PC-3 (cell line): ENCODE measurements at regions not wholly inside any gene's neighbourhood (a gene's known extent, or its start where the extent isn't known, plus 50 kb on each side); places are given as distances from the start of the nearest gene placed in this dataset.
A peak's percentile ranks its signal among the peaks of the same experiment; 100 is the strongest.

ENCODE experiments used
- ATAC-seq: fragments of 200-7000 bp; cut with Tn5 transposase; 2 replicates; pipeline ENCODE4 v1.9.1; 2020; ENCODE audit warnings: mild to moderate bottlenecking, moderate library complexity
- BruUV-seq: library from RNA; stranded (reverse); fragments of 400-500 nt; replicated peaks from 2 replicates; lab custom pipeline; 2021; lab: Mats Ljungman, UMichigan
- CTCF ChIA-PET: fragments of 300-600 bp; sonication (Branson Sonifier 250); formaldehyde crosslinking; loops from one replicate; lab custom pipeline; 2022; ENCODE audit warnings: antibody characterized with exemption; lab: Charles Lee
- POLR2A ChIA-PET: fragments of 300-600 bp; sonication (Branson Sonifier 250); formaldehyde crosslinking; loops from one replicate; lab custom pipeline; 2022; ENCODE audit warnings: antibody characterized with exemption; ENCODE audit not compliant: unreplicated experiment; lab: Charles Lee
- DNase-seq: peaks from one replicate; pipeline ENCODE4 v3.0.0-alpha.2; 2015
- H2AFZ ChIP-seq: fragments of 300-600 bp; sonication (generic); 2 replicates; pipeline ENCODE4 v1.6.0; 2016; ENCODE audit warnings: antibody characterized with exemption, low read length
- H3F3A ChIP-seq: fragments of 300-600 bp; sonication (generic); one replicate; pipeline ENCODE4 v1.6.0; 2017; ENCODE audit warnings: antibody characterized with exemption, low read length, control low read depth, mild to moderate bottlenecking; ENCODE audit not compliant: unreplicated experiment
- H3K27ac ChIP-seq: fragments of 300-600 bp; sonication (generic); 2 replicates; pipeline ENCODE4 v1.5.1; 2016; ENCODE audit warnings: mild to moderate bottlenecking, low read length
- H3K27me3 ChIP-seq: fragments of 300-600 bp; sonication (generic); 2 replicates; pipeline ENCODE4 v1.6.1; 2016; ENCODE audit warnings: low read length, mixed read lengths
- H3K36me3 ChIP-seq: fragments of 300-600 bp; sonication (generic); 2 replicates; pipeline ENCODE4 v1.6.1; 2016; ENCODE audit warnings: low read depth, mixed run types, low read length, mixed read lengths
- H3K4me1 ChIP-seq: fragments of 300-600 bp; sonication (generic); 2 replicates; pipeline ENCODE4 v1.5.1; 2016; ENCODE audit warnings: low read length; ENCODE audit not compliant: insufficient read depth
- H3K4me2 ChIP-seq: fragments of 300-600 bp; sonication (generic); 2 replicates; pipeline ENCODE4 v1.6.0; 2016; ENCODE audit warnings: low read length
- H3K4me3 ChIP-seq: fragments of 300-600 bp; sonication (generic); 2 replicates; pipeline ENCODE4 v1.5.1; 2016; ENCODE audit warnings: mild to moderate bottlenecking, low read length, mixed read lengths
- H3K79me2 ChIP-seq: fragments of 300-600 bp; sonication (generic); 2 replicates; pipeline ENCODE4 v1.6.1; 2017; ENCODE audit warnings: low read length, mixed read lengths
- H3K9ac ChIP-seq: fragments of 300-600 bp; sonication (generic); 2 replicates; pipeline ENCODE4 v1.6.0; 2016; ENCODE audit warnings: mild to moderate bottlenecking, low read length
- H3K9me2 ChIP-seq: fragments of 300-600 bp; sonication (generic); replicated peaks from 2 replicates; pipeline ENCODE4 v1.6.1; 2016; ENCODE audit warnings: mixed run types, low read length, mixed read lengths
- H3K9me3 ChIP-seq: fragments of 300-600 bp; sonication (generic); 2 replicates; pipeline ENCODE4 v1.6.1; 2016; ENCODE audit warnings: low read length, mixed read lengths
- H4K20me1 ChIP-seq: fragments of 300-600 bp; sonication (generic); 2 replicates; pipeline ENCODE4 v1.6.1; 2016; ENCODE audit warnings: low read length, mixed read lengths
- CTCF ChIP-seq: fragments of 300-600 bp; sonication (generic); conservative IDR thresholded peaks from 2 replicates; pipeline ENCODE4 v1.5.1; 2017; ENCODE audit warnings: antibody characterized with exemption, low read depth, mild to moderate bottlenecking, low read length
- EZH2 ChIP-seq: fragments of 300-600 bp; sonication (generic); IDR thresholded peaks from one replicate; pipeline ENCODE4 v1.6.1; 2017; ENCODE audit warnings: antibody characterized with exemption, mild to moderate bottlenecking, low read length; ENCODE audit not compliant: unreplicated experiment
- EZH2phosphoT487 ChIP-seq: fragments of 300-600 bp; sonication (generic); IDR thresholded peaks from 2 replicates; pipeline ENCODE4 v1.6.1; 2018; ENCODE audit warnings: mild to moderate bottlenecking, antibody characterized with exemption, low read length, borderline replicate concordance
- intact Hi-C: fragments of 100-400 bp; cut with micrococcal nuclease; formaldehyde crosslinking; loops from 2 replicates; pipeline ENCODE4 v1.9.0; 2023

- H3K9ac ChIP-seq: no peak overlapping the region
- no TSS peak for BruUV-seq
- ChIA-PET POLR2A (interaction anchor here (0.6 to 0.7 kb wide), 3 partner anchors 41 to 517 kb away, joined by 3 to 4 read pairs (median 3); no protein-coding TSS in a partner anchor), CTCF (no interaction called here)
- DNase-seq (no peak), ATAC-seq (peak; percentile 14; the same call in 1 of the 2 replicates)
- H3K4me2 ChIP-seq: peak overlapping the region; percentile 38
- no peaks in the 10 kb centered on the region for H3K27me3 ChIP-seq
- peaks cover 19% of the 10 kb centered on the region for H3K4me1 ChIP-seq
- H3K9me3 ChIP-seq: no peaks in the 10 kb centered on the region
- H3K79me2 ChIP-seq: no peaks in the 10 kb centered on the region
- no peak overlapping the region for H3K27ac ChIP-seq
- no peak overlapping the region for H3K4me3 ChIP-seq
- H4K20me1 ChIP-seq: no peaks in the 10 kb centered on the region
- no peaks in the 10 kb centered on the region for H3K36me3 ChIP-seq
- TF ChIP-seq CTCF (no peak), EZH2 (no peak), EZH2phosphoT487 (no peak)
- no peak overlapping the region for H2AFZ ChIP-seq
- intact Hi-C loops: loop anchor here (5.0 kb wide), 1 partner anchor 53 kb away; no protein-coding TSS in a partner anchor
- no peaks in the 10 kb centered on the region for H3K9me2 ChIP-seq
- no peaks in the 10 kb centered on the region for H3F3A ChIP-seq
Measured at GRCh38 chr5:81820318-81820636, 69.4 kb upstream of the SSBP2 start.

- Histone ChIP-seq H3K9ac (no peak overlapping the region), H2AFZ (0 out of 2 replicates have a peak overlapping the region, but pooled peaks have one; percentile 41), H3K4me1 (peaks cover 14% of the 10 kb centered on the region), H4K20me1 (no peaks in the 10 kb centered on the region), H3K9me3 (no peaks in the 10 kb centered on the region), H3K4me3 (no peak overlapping the region), H3K36me3 (no peaks in the 10 kb centered on the region), H3F3A (no peaks in the 10 kb centered on the region), H3K4me2 (peak overlapping the region; percentile 38), H3K27ac (peak overlapping the region; percentile 39), H3K79me2 (no peaks in the 10 kb centered on the region), H3K27me3 (no peaks in the 10 kb centered on the region), H3K9me2 (no peaks in the 10 kb centered on the region)
- POLR2A ChIA-PET: interaction anchor here (0.6 to 0.7 kb wide), 3 partner anchors 41 to 516 kb away, joined by 3 to 4 read pairs (median 3); no protein-coding TSS in a partner anchor
- DNase-seq: peak; percentile 74
- intact Hi-C loops: loop anchor here (5.0 kb wide), 1 partner anchor 52 kb away; no protein-coding TSS in a partner anchor
- peak; percentile 98 for ATAC-seq
- no TSS peak for BruUV-seq
- no peak for TF ChIP-seq CTCF
- TF ChIP-seq EZH2phosphoT487: no peak
- no peak for TF ChIP-seq EZH2
- CTCF ChIA-PET: no interaction called here
Measured at GRCh38 chr5:81819556-81820317, 68.8 kb upstream of the SSBP2 start.

GRCh38 chr5:81817980-81818379, 67.1 kb upstream of the SSBP2 start:
- no peaks in the 10 kb centered on the region for H3K27me3 ChIP-seq
- no peak overlapping the region for H3K4me2 ChIP-seq
- intact Hi-C loops: no loop called here
- H3K9me2 ChIP-seq: no peaks in the 10 kb centered on the region
- no peaks in the 10 kb centered on the region for H4K20me1 ChIP-seq
- CTCF ChIA-PET: no interaction called here
- no peak for DNase-seq
- no peaks in the 10 kb centered on the region for H3K79me2 ChIP-seq
- no peak overlapping the region for H3K27ac ChIP-seq
- no peak for ATAC-seq
- no peaks in the 10 kb centered on the region for H3K36me3 ChIP-seq
- BruUV-seq: no TSS peak
- POLR2A ChIA-PET: no interaction called here
- no peak overlapping the region for H3K4me3 ChIP-seq
- no peaks in the 10 kb centered on the region for H3F3A ChIP-seq
- no peaks in the 10 kb centered on the region for H3K9me3 ChIP-seq
- peaks cover 14% of the 10 kb centered on the region for H3K4me1 ChIP-seq
- TF ChIP-seq CTCF (no peak), EZH2phosphoT487 (no peak), EZH2 (no peak)
- no peak overlapping the region for H3K9ac ChIP-seq
- H2AFZ ChIP-seq: no peak overlapping the region
